ENCODE measurements at regions not wholly inside any gene's neighbourhood (a gene's known extent, or its start where the extent isn't known, plus 50 kb on each side); places are given as distances from the start of the nearest gene placed in this dataset.

- H2BK120ac ChIP-seq (ENCODE audit: low read depth, low read length), result no peak overlapping the region
- TF ChIP-seq CEBPB (IDR thresholded peaks at IDR 0.05; ENCODE audit: low read depth, low read length) (no peak), MAFK (IDR thresholded peaks at IDR 0.05; ENCODE audit: low read depth, low read length) (no peak), CTCF (conservative IDR thresholded peaks at IDR 0.05; ENCODE audit: low read depth, low read length) (peak; percentile 51), RAD21 (IDR thresholded peaks at IDR 0.05; ENCODE audit: low read length) (0 out of 2 replicates have a peak, but pooled peaks have one; percentile 9)
- no peaks in the 10 kb centered on the region for H3K79me1 ChIP-seq (ENCODE audit: low read depth in 1 of 2, low read length in 2 of 2)
- no peak overlapping the region for H4K5ac ChIP-seq (ENCODE audit: low read depth, low read length)
- ChIA-PET CTCF (no interaction called here), POLR2A (ENCODE audit: unreplicated experiment) (no interaction called here)
- H3K4me2 ChIP-seq (ENCODE audit: low read depth, low read length), result no peak overlapping the region
- no peak overlapping the region for H3K56ac ChIP-seq (ENCODE audit: extremely low read depth, insufficient read depth, low read length)
- no peak overlapping the region for H3K4ac ChIP-seq (ENCODE audit: low read depth, low read length)
- no peaks in the 10 kb centered on the region for H3K36me3 ChIP-seq (ENCODE audit: control insufficient read depth, insufficient read depth, low read length)
- no peak overlapping the region for H4K8ac ChIP-seq (ENCODE audit: low read depth in 2 of 2, low read length in 2 of 2)
- H3K27ac ChIP-seq (ENCODE audit: insufficient read depth, low read length), result no peak overlapping the region
- DNase-seq, result no peak
- no CpG with 5 or more reads among the region's 2 CpGs for WGBS, 2 experiments (ENCODE audit: extremely low coverage in 2 of 2, insufficient read length in 1 of 2)
- no peak for ATAC-seq (ENCODE audit: low read depth)
- H3K18ac ChIP-seq (ENCODE audit: low read depth, low read length), result no peak overlapping the region
- no peak overlapping the region for H3K4me3 ChIP-seq (ENCODE audit: insufficient read depth, low read depth, low read length)
- no peak overlapping the region for H2AK5ac ChIP-seq (ENCODE audit: low read depth, low read length)
- no peaks in the 10 kb centered on the region for H3K4me1 ChIP-seq (ENCODE audit: control insufficient read depth, insufficient read depth, low read length)
- H2BK20ac ChIP-seq (ENCODE audit: low read depth, low read length), result no peak overlapping the region
- no peak overlapping the region for H2BK5ac ChIP-seq (ENCODE audit: low read depth, low read length, poor library complexity, severe bottlenecking)
- intact Hi-C loops (cut with micrococcal nuclease) (loop anchor here (1.0 kb wide), 2 partner anchors 102 to 244 kb away; no protein-coding TSS in a partner anchor), in situ Hi-C loops (cut with MboI; ENCODE audit: low sequenced_read_pairs) (no loop called here), dilution Hi-C loops (cut with HindIII; ENCODE audit: low sequenced_read_pairs, unreplicated experiment) (no loop called here)
- H3K27me3 ChIP-seq (ENCODE audit: control insufficient read depth, insufficient read depth, low read length), result no peaks in the 10 kb centered on the region
- no peak overlapping the region for H2AFZ ChIP-seq (replicated peaks; ENCODE audit: low read length, poor library complexity)
- H3K9me1 ChIP-seq (ENCODE audit: insufficient read depth, low read length), result no peaks in the 10 kb centered on the region
- no peak overlapping the region for H3K9ac ChIP-seq (ENCODE audit: low read depth, low read length)
- H2BK15ac ChIP-seq (ENCODE audit: low read depth, low read length), result no peak overlapping the region
- H3K9me3 ChIP-seq (ENCODE audit: control insufficient read depth, insufficient read depth, low read length), result no peaks in the 10 kb centered on the region
- H2AK9ac ChIP-seq (replicated peaks; ENCODE audit: low read depth, low read length, poor library complexity), result no peak overlapping the region
- BruUV-seq (replicated peaks), result no TSS peak
- H4K20me1 ChIP-seq (ENCODE audit: insufficient read depth, low read length), result no peaks in the 10 kb centered on the region
- no peak overlapping the region for H4K91ac ChIP-seq (ENCODE audit: insufficient read depth, low read depth, low read length)
- H3K23ac ChIP-seq (ENCODE audit: low read depth, low read length), result no peak overlapping the region
- no peak overlapping the region for H3K14ac ChIP-seq (replicated peaks; ENCODE audit: low read depth, low read length)
Observed at GRCh38 chrX:57817302-57817701, 93.0 kb downstream of the ZXDA start.
